ENCODE measurements at regions not wholly inside any gene's neighbourhood (a gene's known extent, or its start where the extent isn't known, plus 50 kb on each side); places are given as distances from the start of the nearest gene placed in this dataset.

DNA sequence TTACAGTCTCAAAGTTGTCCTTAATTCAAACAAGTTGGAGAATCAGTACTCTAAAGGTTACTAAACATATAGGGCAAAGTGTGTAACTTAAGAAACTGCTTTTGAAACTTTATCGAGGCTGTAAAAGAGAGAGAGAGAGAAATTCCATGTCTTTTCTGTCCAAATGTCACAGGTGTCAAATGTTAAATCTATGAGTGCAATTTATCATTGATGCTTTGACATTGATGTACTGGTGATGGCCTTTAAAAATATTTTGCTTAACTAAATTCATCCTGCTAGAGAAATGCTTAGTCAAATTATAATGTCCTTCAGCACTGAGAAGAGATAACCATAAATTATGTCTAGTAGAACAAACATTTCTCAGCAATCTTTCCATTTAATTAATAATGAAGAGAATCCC lies 1602.1 kb upstream of the TMEFF2 start (continued):
- TF ChIP-seq RCOR1 (IDR thresholded peaks at IDR 0.05; ENCODE audit: low read length) (no peak), NRF1 (IDR thresholded peaks at IDR 0.05; ENCODE audit: low read depth, low read length) (no peak), ELF1 (IDR thresholded peaks at IDR 0.05) (no peak), TCF12 (IDR thresholded peaks at IDR 0.05) (no peak)
- TF ChIP-seq, protein P1, sequence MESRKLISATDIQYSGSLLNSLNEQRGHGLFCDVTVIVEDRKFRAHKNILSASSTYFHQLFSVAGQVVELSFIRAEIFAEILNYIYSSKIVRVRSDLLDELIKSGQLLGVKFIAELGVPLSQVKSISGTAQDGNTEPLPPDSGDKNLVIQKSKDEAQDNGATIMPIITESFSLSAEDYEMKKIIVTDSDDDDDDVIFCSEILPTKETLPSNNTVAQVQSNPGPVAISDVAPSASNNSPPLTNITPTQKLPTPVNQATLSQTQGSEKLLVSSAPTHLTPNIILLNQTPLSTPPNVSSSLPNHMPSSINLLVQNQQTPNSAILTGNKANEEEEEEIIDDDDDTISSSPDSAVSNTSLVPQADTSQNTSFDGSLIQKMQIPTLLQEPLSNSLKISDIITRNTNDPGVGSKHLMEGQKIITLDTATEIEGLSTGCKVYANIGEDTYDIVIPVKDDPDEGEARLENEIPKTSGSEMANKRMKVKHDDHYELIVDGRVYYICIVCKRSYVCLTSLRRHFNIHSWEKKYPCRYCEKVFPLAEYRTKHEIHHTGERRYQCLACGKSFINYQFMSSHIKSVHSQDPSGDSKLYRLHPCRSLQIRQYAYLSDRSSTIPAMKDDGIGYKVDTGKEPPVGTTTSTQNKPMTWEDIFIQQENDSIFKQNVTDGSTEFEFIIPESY (IDR thresholded peaks at IDR 0.05; ENCODE audit: borderline replicate concordance, low read depth): no peak

DNA sequence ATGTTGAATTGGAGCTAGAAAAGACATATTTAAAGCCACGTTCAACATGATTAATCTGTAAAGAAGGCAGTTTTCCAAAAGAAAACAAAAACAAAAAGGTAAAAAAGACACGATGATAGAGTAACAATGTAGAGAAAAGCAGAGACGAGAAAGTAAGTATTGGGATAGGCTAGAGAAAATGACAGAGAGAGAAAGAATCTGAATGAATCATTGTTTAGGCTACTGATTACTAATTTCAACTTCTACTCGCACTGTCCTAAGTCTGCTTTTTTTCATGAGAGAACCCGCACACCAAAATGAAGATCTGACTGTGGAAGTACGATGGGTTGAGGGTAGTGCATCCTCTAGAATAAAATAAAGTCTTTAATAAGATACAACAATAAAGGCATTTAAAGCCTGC lies 1599.2 kb upstream of the TMEFF2 start:
- Histone ChIP-seq H3K36me3 (replicated peaks in 1 of 2; ENCODE audit: control insufficient read depth in 1 of 2, insufficient read depth in 2 of 2, low read length in 1 of 2) (no peaks in the 10 kb centered on the region), H3K4me1 (ENCODE audit: control insufficient read depth in 1 of 2, insufficient read depth in 2 of 2, low read depth in 1 of 2, low read length in 1 of 2) (no peaks in the 10 kb centered on the region), H3K4me2 (no peak overlapping the region), H4K20me1 (ENCODE audit: insufficient read depth) (no peaks in the 10 kb centered on the region), H3K27ac (ENCODE audit: low read depth in 2 of 2, low read length in 1 of 2) (peak overlapping the region in 1 of 2 experiments; percentile 54; a peak in 2 of 4 replicates), H3F3A (replicated peaks; ENCODE audit: insufficient read depth) (peaks cover 5% of the 10 kb centered on the region), H2AFZ (ENCODE audit: low read depth) (peak overlapping the region; percentile 87), H3K79me2 (ENCODE audit: insufficient read depth) (no peaks in the 10 kb centered on the region), H3K4me3 (ENCODE audit: low read depth in 2 of 2, low read length in 1 of 2) (no peak overlapping the region), H3K9me2 (no peaks in the 10 kb centered on the region), H3K27me3 (ENCODE audit: insufficient read depth) (no peaks in the 10 kb centered on the region), H3K9me3 (no peaks in the 10 kb centered on the region), H3K9ac (peak overlapping the region; percentile 26; the same call in 1 of the 2 replicates)
- CTCF ChIA-PET: no interaction called here
- no peak for DNase-seq
- 11% methylated on average over 6 of the region's 6 CpGs for WGBS (ENCODE audit: low lambda C conversion rate)
- POLR2A ChIA-PET: no interaction called here
- peak; percentile 63 for TF ChIP-seq FOSL2 (IDR thresholded peaks at IDR 0.05; ENCODE audit: borderline replicate concordance, low read depth)
- no peak for TF ChIP-seq EZH2phosphoT487 (IDR thresholded peaks at IDR 0.05; ENCODE audit: borderline replicate concordance, low read depth)
- TF ChIP-seq JUND (IDR thresholded peaks at IDR 0.05): peak; percentile 47; the same call in 1 of the 2 replicates
- TF ChIP-seq FOXM1 (IDR thresholded peaks at IDR 0.05; ENCODE audit: low read depth): no peak
- TF ChIP-seq, protein P2, sequence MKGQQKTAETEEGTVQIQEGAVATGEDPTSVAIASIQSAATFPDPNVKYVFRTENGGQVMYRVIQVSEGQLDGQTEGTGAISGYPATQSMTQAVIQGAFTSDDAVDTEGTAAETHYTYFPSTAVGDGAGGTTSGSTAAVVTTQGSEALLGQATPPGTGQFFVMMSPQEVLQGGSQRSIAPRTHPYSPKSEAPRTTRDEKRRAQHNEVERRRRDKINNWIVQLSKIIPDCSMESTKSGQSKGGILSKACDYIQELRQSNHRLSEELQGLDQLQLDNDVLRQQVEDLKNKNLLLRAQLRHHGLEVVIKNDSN (IDR thresholded peaks at IDR 0.05; ENCODE audit: borderline replicate concordance, low read depth): no peak
- peak; percentile 42 for TF ChIP-seq TCF12 (IDR thresholded peaks at IDR 0.05)
- TF ChIP-seq, protein P3, sequence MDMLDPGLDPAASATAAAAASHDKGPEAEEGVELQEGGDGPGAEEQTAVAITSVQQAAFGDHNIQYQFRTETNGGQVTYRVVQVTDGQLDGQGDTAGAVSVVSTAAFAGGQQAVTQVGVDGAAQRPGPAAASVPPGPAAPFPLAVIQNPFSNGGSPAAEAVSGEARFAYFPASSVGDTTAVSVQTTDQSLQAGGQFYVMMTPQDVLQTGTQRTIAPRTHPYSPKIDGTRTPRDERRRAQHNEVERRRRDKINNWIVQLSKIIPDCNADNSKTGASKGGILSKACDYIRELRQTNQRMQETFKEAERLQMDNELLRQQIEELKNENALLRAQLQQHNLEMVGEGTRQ (IDR thresholded peaks at IDR 0.05; ENCODE audit: borderline replicate concordance, low read depth, low read length): no peak

DNA sequence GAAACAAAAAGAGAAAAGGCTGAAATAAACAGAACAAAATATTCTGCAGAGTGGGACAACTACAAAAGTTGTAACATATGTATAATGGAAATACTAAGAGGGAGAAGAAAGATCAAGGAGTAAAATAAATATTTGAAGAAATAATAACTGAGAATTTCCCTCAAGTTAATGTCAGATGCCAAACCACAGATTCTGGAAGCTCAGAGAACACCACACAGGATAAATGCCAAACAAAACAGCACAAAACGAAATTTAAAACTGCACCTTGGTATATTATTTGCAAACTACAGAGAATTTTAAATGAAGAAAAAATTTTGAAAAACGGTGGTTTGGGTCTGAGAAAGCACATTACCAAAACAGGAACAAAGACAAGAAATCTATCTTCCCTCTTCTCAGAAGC lies 1588.9 kb upstream of the TMEFF2 start:
- H4K20me1 ChIP-seq (ENCODE audit: insufficient read depth): no peaks in the 10 kb centered on the region
- H3K4me3 ChIP-seq (ENCODE audit: low read depth in 2 of 2, low read length in 1 of 2): no peak overlapping the region
- H3K27ac ChIP-seq (ENCODE audit: low read depth in 2 of 2, low read length in 1 of 2): no peak overlapping the region
- no peak overlapping the region for H3K4me2 ChIP-seq
- DNase-seq: no peak
- 0 out of 2 replicates have a peak, but pooled peaks cover 7% of the 10 kb centered on the region for H3K9me3 ChIP-seq
- H3K36me3 ChIP-seq (replicated peaks in 1 of 2; ENCODE audit: control insufficient read depth in 1 of 2, insufficient read depth in 2 of 2, low read length in 1 of 2): no peaks in the 10 kb centered on the region
- no peaks in the 10 kb centered on the region for H3K27me3 ChIP-seq (ENCODE audit: insufficient read depth)
- H2AFZ ChIP-seq (ENCODE audit: low read depth): peak overlapping the region; percentile 13; the same call in 1 of the 2 replicates
- H3F3A ChIP-seq (replicated peaks; ENCODE audit: insufficient read depth): no peaks in the 10 kb centered on the region
- H3K79me2 ChIP-seq (ENCODE audit: insufficient read depth): no peaks in the 10 kb centered on the region
- H3K9ac ChIP-seq: no peak overlapping the region
- ChIA-PET POLR2A (no interaction called here), CTCF (no interaction called here)
- WGBS (ENCODE audit: low lambda C conversion rate): 35% methylated on average over 2 of the region's 2 CpGs
- H3K4me1 ChIP-seq (ENCODE audit: control insufficient read depth in 1 of 2, insufficient read depth in 2 of 2, low read depth in 1 of 2, low read length in 1 of 2): no peaks in the 10 kb centered on the region
- H3K9me2 ChIP-seq: 0 out of 2 replicates have a peak, but pooled peaks cover 4% of the 10 kb centered on the region
- no peak for TF ChIP-seq RXRA (IDR thresholded peaks at IDR 0.05; ENCODE audit: borderline replicate concordance, low read depth)
- TF ChIP-seq GATA2 (CRISPR knock-in tag; IDR thresholded peaks at IDR 0.05): no peak
- TF ChIP-seq, protein P1 (IDR thresholded peaks at IDR 0.05; ENCODE audit: borderline replicate concordance, low read depth): no peak
- TF ChIP-seq, protein P4, sequence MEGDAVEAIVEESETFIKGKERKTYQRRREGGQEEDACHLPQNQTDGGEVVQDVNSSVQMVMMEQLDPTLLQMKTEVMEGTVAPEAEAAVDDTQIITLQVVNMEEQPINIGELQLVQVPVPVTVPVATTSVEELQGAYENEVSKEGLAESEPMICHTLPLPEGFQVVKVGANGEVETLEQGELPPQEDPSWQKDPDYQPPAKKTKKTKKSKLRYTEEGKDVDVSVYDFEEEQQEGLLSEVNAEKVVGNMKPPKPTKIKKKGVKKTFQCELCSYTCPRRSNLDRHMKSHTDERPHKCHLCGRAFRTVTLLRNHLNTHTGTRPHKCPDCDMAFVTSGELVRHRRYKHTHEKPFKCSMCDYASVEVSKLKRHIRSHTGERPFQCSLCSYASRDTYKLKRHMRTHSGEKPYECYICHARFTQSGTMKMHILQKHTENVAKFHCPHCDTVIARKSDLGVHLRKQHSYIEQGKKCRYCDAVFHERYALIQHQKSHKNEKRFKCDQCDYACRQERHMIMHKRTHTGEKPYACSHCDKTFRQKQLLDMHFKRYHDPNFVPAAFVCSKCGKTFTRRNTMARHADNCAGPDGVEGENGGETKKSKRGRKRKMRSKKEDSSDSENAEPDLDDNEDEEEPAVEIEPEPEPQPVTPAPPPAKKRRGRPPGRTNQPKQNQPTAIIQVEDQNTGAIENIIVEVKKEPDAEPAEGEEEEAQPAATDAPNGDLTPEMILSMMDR (IDR thresholded peaks at IDR 0.05): no peak
- TF ChIP-seq RCOR1 (IDR thresholded peaks at IDR 0.05; ENCODE audit: low read length): no peak
- TF ChIP-seq, protein P3 (IDR thresholded peaks at IDR 0.05; ENCODE audit: borderline replicate concordance, low read depth, low read length): no peak
- TF ChIP-seq, protein P5, sequence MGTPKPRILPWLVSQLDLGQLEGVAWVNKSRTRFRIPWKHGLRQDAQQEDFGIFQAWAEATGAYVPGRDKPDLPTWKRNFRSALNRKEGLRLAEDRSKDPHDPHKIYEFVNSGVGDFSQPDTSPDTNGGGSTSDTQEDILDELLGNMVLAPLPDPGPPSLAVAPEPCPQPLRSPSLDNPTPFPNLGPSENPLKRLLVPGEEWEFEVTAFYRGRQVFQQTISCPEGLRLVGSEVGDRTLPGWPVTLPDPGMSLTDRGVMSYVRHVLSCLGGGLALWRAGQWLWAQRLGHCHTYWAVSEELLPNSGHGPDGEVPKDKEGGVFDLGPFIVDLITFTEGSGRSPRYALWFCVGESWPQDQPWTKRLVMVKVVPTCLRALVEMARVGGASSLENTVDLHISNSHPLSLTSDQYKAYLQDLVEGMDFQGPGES (IDR thresholded peaks at IDR 0.05; ENCODE audit: low read depth, low read length): no peak
